ENCODE measurements at regions not wholly inside any gene's neighbourhood (a gene's known extent, or its start where the extent isn't known, plus 50 kb on each side); places are given as distances from the start of the nearest gene placed in this dataset.

GRCh38 chr2:81550277-81550676, 1245.7 kb upstream of the LRRTM1 start:
- no peaks in the 10 kb centered on the region for H3K4me1 Mint-ChIP-seq
- no peak overlapping the region for H3K27ac Mint-ChIP-seq
- H3K9me3 Mint-ChIP-seq, result peaks cover 2 to 6% (median 5%) of the 10 kb centered on the region in 3 donors
- H3K27me3 Mint-ChIP-seq, result no peaks in the 10 kb centered on the region
- no peaks in the 10 kb centered on the region for H3K36me3 Mint-ChIP-seq
- H3K4me3 Mint-ChIP-seq, result no peak overlapping the region

- Mint-ChIP-seq H3K27me3 (no peaks in the 10 kb centered on the region), H3K4me3 (no peak overlapping the region), H3K27ac (no peak overlapping the region), H3K9me3 (peaks cover 0 to 6% (median 2%) of the 10 kb centered on the region in 3 donors), H3K4me1 (no peaks in the 10 kb centered on the region), H3K36me3 (no peaks in the 10 kb centered on the region)
Measured at GRCh38 chr2:81549646-81550045, 1245.1 kb upstream of the LRRTM1 start.

- Mint-ChIP-seq H3K4me1 (no peaks in the 10 kb centered on the region), H3K4me3 (no peak overlapping the region)
Measured at GRCh38 chr2:81545626-81546025, 1241.1 kb upstream of the LRRTM1 start.

GRCh38 chr2:81542119-81542518, 1237.6 kb upstream of the LRRTM1 start:
- H3K27ac Mint-ChIP-seq, result no peak overlapping the region
- peaks cover 0 to 10% (median 4%) of the 10 kb centered on the region in 3 donors for H3K9me3 Mint-ChIP-seq
- no peaks in the 10 kb centered on the region for H3K36me3 Mint-ChIP-seq
- H3K27me3 Mint-ChIP-seq, result no peaks in the 10 kb centered on the region
- no peak overlapping the region for H3K4me3 Mint-ChIP-seq
- no peaks in the 10 kb centered on the region for H3K4me1 Mint-ChIP-seq

More at GRCh38 chr2:81545626-81546025, 1241.1 kb upstream of the LRRTM1 start:
- Mint-ChIP-seq H3K9me3 (peaks cover 0 to 4% (median 0%) of the 10 kb centered on the region in 3 donors), H3K27ac (no peak overlapping the region), H3K36me3 (no peaks in the 10 kb centered on the region), H3K27me3 (no peaks in the 10 kb centered on the region)

GRCh38 chr2:81529944-81530343, 1225.4 kb upstream of the LRRTM1 start:
- H3K4me1 Mint-ChIP-seq, result no peaks in the 10 kb centered on the region
- H3K27ac Mint-ChIP-seq, result no peak overlapping the region
- no peaks in the 10 kb centered on the region for H3K36me3 Mint-ChIP-seq
- H3K27me3 Mint-ChIP-seq, result no peaks in the 10 kb centered on the region
- no peak overlapping the region for H3K4me3 Mint-ChIP-seq
- H3K9me3 Mint-ChIP-seq, result peaks cover 2 to 12% (median 9%) of the 10 kb centered on the region in 3 donors

- H3K27ac Mint-ChIP-seq, result no peak overlapping the region
- peaks cover 5 to 12% (median 9%) of the 10 kb centered on the region in 3 donors for H3K9me3 Mint-ChIP-seq
- H3K27me3 Mint-ChIP-seq, result no peaks in the 10 kb centered on the region
- H3K4me3 Mint-ChIP-seq, result no peak overlapping the region
- no peaks in the 10 kb centered on the region for H3K36me3 Mint-ChIP-seq
- H3K4me1 Mint-ChIP-seq, result no peaks in the 10 kb centered on the region
Measured at GRCh38 chr2:81528852-81529480, 1224.4 kb upstream of the LRRTM1 start.

- no peaks in the 10 kb centered on the region for H3K27me3 Mint-ChIP-seq
- H3K27ac Mint-ChIP-seq, result no peak overlapping the region
- H3K4me3 Mint-ChIP-seq, result no peak overlapping the region
- peaks cover 5 to 11% (median 7%) of the 10 kb centered on the region in 3 donors for H3K9me3 Mint-ChIP-seq
- no peaks in the 10 kb centered on the region for H3K36me3 Mint-ChIP-seq
- no peaks in the 10 kb centered on the region for H3K4me1 Mint-ChIP-seq
Measured at GRCh38 chr2:81523344-81523743, 1218.8 kb upstream of the LRRTM1 start.

GRCh38 chr2:81513328-81513727, 1208.8 kb upstream of the LRRTM1 start:
- Mint-ChIP-seq H3K27ac (no peak overlapping the region), H3K4me3 (no peak overlapping the region), H3K27me3 (no peaks in the 10 kb centered on the region), H3K9me3 (peaks cover 3 to 9% (median 6%) of the 10 kb centered on the region in 3 donors), H3K4me1 (no peaks in the 10 kb centered on the region), H3K36me3 (no peaks in the 10 kb centered on the region)

GRCh38 chr2:81505586-81505985, 1201.0 kb upstream of the LRRTM1 start:
- H3K4me3 Mint-ChIP-seq, result no peak overlapping the region

GRCh38 chr2:81495556-81495955, 1191.0 kb upstream of the LRRTM1 start:
- H3K4me3 Mint-ChIP-seq, result no peak overlapping the region
- H3K36me3 Mint-ChIP-seq, result no peaks in the 10 kb centered on the region
- H3K4me1 Mint-ChIP-seq, result no peaks in the 10 kb centered on the region
- H3K27ac Mint-ChIP-seq, result no peak overlapping the region
- peaks cover 0 to 22% (median 0%) of the 10 kb centered on the region in 3 donors for H3K9me3 Mint-ChIP-seq
- no peaks in the 10 kb centered on the region for H3K27me3 Mint-ChIP-seq

More at GRCh38 chr2:81505586-81505985, 1201.0 kb upstream of the LRRTM1 start:
- H3K9me3 Mint-ChIP-seq, result peaks cover 0 to 6% (median 6%) of the 10 kb centered on the region in 3 donors
- peaks cover 4% of the 10 kb centered on the region for H3K36me3 Mint-ChIP-seq
- H3K27me3 Mint-ChIP-seq, result no peaks in the 10 kb centered on the region
- no peaks in the 10 kb centered on the region for H3K4me1 Mint-ChIP-seq
- no peak overlapping the region for H3K27ac Mint-ChIP-seq

- Mint-ChIP-seq H3K4me3 (no peak overlapping the region), H3K27me3 (no peaks in the 10 kb centered on the region), H3K9me3 (peaks cover 3 to 4% (median 4%) of the 10 kb centered on the region in 3 donors), H3K36me3 (no peaks in the 10 kb centered on the region), H3K4me1 (no peaks in the 10 kb centered on the region), H3K27ac (no peak overlapping the region)
Measured at GRCh38 chr2:81483254-81483653, 1178.7 kb upstream of the LRRTM1 start.

- Mint-ChIP-seq H3K36me3 (no peaks in the 10 kb centered on the region), H3K9me3 (peaks cover 4 to 6% (median 5%) of the 10 kb centered on the region in 3 donors), H3K27ac (no peak overlapping the region), H3K4me1 (no peaks in the 10 kb centered on the region), H3K4me3 (no peak overlapping the region), H3K27me3 (no peaks in the 10 kb centered on the region)
Measured at GRCh38 chr2:81481994-81482368, 1177.4 kb upstream of the LRRTM1 start.

GRCh38 chr2:81481242-81481993, 1176.9 kb upstream of the LRRTM1 start:
- Mint-ChIP-seq H3K27me3 (no peaks in the 10 kb centered on the region), H3K27ac (no peak overlapping the region), H3K36me3 (no peaks in the 10 kb centered on the region), H3K4me1 (peaks cover 0 to 2% (median 0%) of the 10 kb centered on the region in 3 donors), H3K9me3 (peaks cover 4 to 6% (median 4%) of the 10 kb centered on the region in 3 donors), H3K4me3 (no peak overlapping the region)

GRCh38 chr2:81467096-81467495, 1162.5 kb upstream of the LRRTM1 start:
- H3K9me3 Mint-ChIP-seq, result peaks cover 2 to 18% (median 10%) of the 10 kb centered on the region in 3 donors
- no peak overlapping the region for H3K27ac Mint-ChIP-seq
- no peaks in the 10 kb centered on the region for H3K27me3 Mint-ChIP-seq
- H3K4me1 Mint-ChIP-seq, result no peaks in the 10 kb centered on the region
- peaks cover 2% of the 10 kb centered on the region for H3K36me3 Mint-ChIP-seq
- H3K4me3 Mint-ChIP-seq, result no peak overlapping the region

- Mint-ChIP-seq H3K4me3 (no peak overlapping the region), H3K9me3 (peaks cover 5 to 16% (median 9%) of the 10 kb centered on the region in 3 donors), H3K36me3 (peaks cover 1% of the 10 kb centered on the region), H3K27me3 (no peaks in the 10 kb centered on the region), H3K4me1 (no peaks in the 10 kb centered on the region), H3K27ac (no peak overlapping the region)
Measured at GRCh38 chr2:81462420-81462819, 1157.9 kb upstream of the LRRTM1 start.

GRCh38 chr2:81445176-81445575, 1140.6 kb upstream of the LRRTM1 start:
- Mint-ChIP-seq H3K4me1 (no peaks in the 10 kb centered on the region), H3K27me3 (no peaks in the 10 kb centered on the region), H3K4me3 (no peak overlapping the region), H3K27ac (no peak overlapping the region), H3K36me3 (no peaks in the 10 kb centered on the region), H3K9me3 (peaks cover 5 to 13% (median 8%) of the 10 kb centered on the region in 3 donors)
